ENCODE measurements at regions not wholly inside any gene's neighbourhood (a gene's known extent, or its start where the extent isn't known, plus 50 kb on each side); places are given as distances from the start of the nearest gene placed in this dataset.

GRCh38 chr9:32866273-32866672 is 82.9 kb downstream of the TMEM215 start (continued):
- no peak for TF ChIP-seq IRF1 (CRISPR knock-in tag; IDR thresholded peaks at IDR 0.05)

GRCh38 chr9:32867026-32867425 is 83.7 kb downstream of the TMEM215 start:
- TF ChIP-seq ZNF232 (CRISPR knock-in tag; IDR thresholded peaks at IDR 0.05) (no peak), SP1 (CRISPR knock-in tag; conservative IDR thresholded peaks at IDR 0.05) (no peak), JUN (CRISPR knock-in tag; IDR thresholded peaks at IDR 0.05) (no peak), ZNF263 (CRISPR knock-in tag; IDR thresholded peaks at IDR 0.05; ENCODE audit: low read depth) (no peak), MYBL2 (CRISPR knock-in tag; IDR thresholded peaks at IDR 0.05) (no peak), IRF2 (CRISPR knock-in tag; IDR thresholded peaks at IDR 0.05; ENCODE audit: borderline replicate concordance, low read depth) (no peak), FOXK1 (CRISPR knock-in tag; IDR thresholded peaks at IDR 0.05) (no peak), SMAD4 (CRISPR knock-in tag; IDR thresholded peaks at IDR 0.05) (no peak)
- Mint-ChIP-seq H3K4me1 (peaks cover 10% of the 10 kb centered on the region), H3K4me3 (no peak overlapping the region), H3K27me3 (ENCODE audit: low read depth) (no peaks in the 10 kb centered on the region), H3K36me3 (no peaks in the 10 kb centered on the region), H3K9me3 (no peaks in the 10 kb centered on the region), H3K27ac (no peak overlapping the region)
- CTCF ChIA-PET = interaction anchor here (0.8 kb wide), 1 partner anchor 23 kb away, joined by 3 read pairs; no protein-coding TSS in a partner anchor
- POLR2A ChIA-PET = no interaction called here
- DNase-seq (ENCODE audit: low spot score) (no peak), ATAC-seq (no peak)

GRCh38 chr9:32867601-32868204 is 84.4 kb downstream of the TMEM215 start:
- no peak overlapping the region for H3K4me3 Mint-ChIP-seq
- no peaks in the 10 kb centered on the region for H3K36me3 Mint-ChIP-seq
- H3K27me3 Mint-ChIP-seq (ENCODE audit: low read depth) = no peaks in the 10 kb centered on the region
- no peaks in the 10 kb centered on the region for H3K9me3 Mint-ChIP-seq
- CTCF ChIA-PET = no interaction called here
- H3K4me1 Mint-ChIP-seq = peaks cover 10% of the 10 kb centered on the region
- ATAC-seq = no peak
- POLR2A ChIA-PET = no interaction called here
- no peak for DNase-seq (ENCODE audit: low spot score)
- no peak overlapping the region for H3K27ac Mint-ChIP-seq
- TF ChIP-seq MYBL2 (CRISPR knock-in tag; IDR thresholded peaks at IDR 0.05) = no peak
- TF ChIP-seq TEAD4 (CRISPR knock-in tag; IDR thresholded peaks at IDR 0.05) = no peak
- TF ChIP-seq KAT7 (CRISPR knock-in tag; IDR thresholded peaks at IDR 0.05; ENCODE audit: borderline replicate concordance) = no peak
- TF ChIP-seq CBFB (CRISPR knock-in tag; IDR thresholded peaks at IDR 0.05; ENCODE audit: low read depth) = no peak
- TF ChIP-seq CTCF (IDR thresholded peaks at IDR 0.05) = no peak

GRCh38 chr9:32869404-32869803 is 86.1 kb downstream of the TMEM215 start:
- Mint-ChIP-seq H3K4me3 (no peak overlapping the region), H3K27ac (no peak overlapping the region), H3K27me3 (ENCODE audit: low read depth) (no peaks in the 10 kb centered on the region), H3K36me3 (no peaks in the 10 kb centered on the region), H3K4me1 (peaks cover 10% of the 10 kb centered on the region), H3K9me3 (no peaks in the 10 kb centered on the region)
- TF ChIP-seq ZNF263 (CRISPR knock-in tag; IDR thresholded peaks at IDR 0.05; ENCODE audit: low read depth) = no peak
- no peak for TF ChIP-seq ETV6 (CRISPR knock-in tag; IDR thresholded peaks at IDR 0.05)
- no peak for TF ChIP-seq JAZF1 (CRISPR knock-in tag; IDR thresholded peaks at IDR 0.05)
- TF ChIP-seq FOXP4 (CRISPR knock-in tag; IDR thresholded peaks at IDR 0.05) = no peak
- no peak for TF ChIP-seq USF2 (CRISPR knock-in tag; IDR thresholded peaks at IDR 0.05)
- TF ChIP-seq TCF7 (CRISPR knock-in tag; IDR thresholded peaks at IDR 0.05; ENCODE audit: low read depth) = no peak
- DNase-seq (ENCODE audit: low spot score) (no peak), ATAC-seq (no peak)
- POLR2A ChIA-PET = no interaction called here
- CTCF ChIA-PET = no interaction called here

Measured in WTC11 (cell line).